ENCODE measurements at regions not wholly inside any gene's neighbourhood (a gene's known extent, or its start where the extent isn't known, plus 50 kb on each side); places are given as distances from the start of the nearest gene placed in this dataset.

- no peaks in the 10 kb centered on the region for H3K36me3 ChIP-seq (ENCODE audit: control insufficient read depth in 3 of 3, insufficient read depth in 3 of 3, low read length in 3 of 3)
- no peak overlapping the region for H3K9ac ChIP-seq (ENCODE audit: low read depth in 1 of 3, low read length in 3 of 3)
- peaks cover 0 to 4% (median 0%) of the 10 kb centered on the region in 3 donors for H3K4me1 ChIP-seq (ENCODE audit: control insufficient read depth in 3 of 3, insufficient read depth in 3 of 3, low read length in 3 of 3)
- H3K9me3 ChIP-seq (ENCODE audit: control insufficient read depth in 3 of 3, low read length in 3 of 3): no peaks in the 10 kb centered on the region
- H3K27me3 ChIP-seq (ENCODE audit: control insufficient read depth in 3 of 3, insufficient read depth in 3 of 3, low read length in 3 of 3): no peaks in the 10 kb centered on the region
- H3K4me3 ChIP-seq (ENCODE audit: low read length in 3 of 3): no peak overlapping the region
- no peak overlapping the region for H3K27ac ChIP-seq (ENCODE audit: low read depth, low read length)
These were observed 216.4 kb upstream of the P2RY1 start for GRCh38 chr3:152618529-152618928.

GRCh38 chr3:152619691-152620090 lies 215.2 kb upstream of the P2RY1 start:
- Histone ChIP-seq H3K27ac (ENCODE audit: low read depth, low read length) (no peak overlapping the region), H3K27me3 (ENCODE audit: control insufficient read depth in 3 of 3, insufficient read depth in 3 of 3, low read length in 3 of 3) (no peaks in the 10 kb centered on the region), H3K9me3 (ENCODE audit: control insufficient read depth in 3 of 3, low read length in 3 of 3) (no peaks in the 10 kb centered on the region), H3K4me3 (ENCODE audit: low read length in 3 of 3) (no peak overlapping the region), H3K36me3 (ENCODE audit: control insufficient read depth in 3 of 3, insufficient read depth in 3 of 3, low read length in 3 of 3) (no peaks in the 10 kb centered on the region), H3K4me1 (ENCODE audit: control insufficient read depth in 3 of 3, insufficient read depth in 3 of 3, low read length in 3 of 3) (peaks cover 0 to 4% (median 0%) of the 10 kb centered on the region in 3 donors), H3K9ac (ENCODE audit: low read depth in 1 of 3, low read length in 3 of 3) (no peak overlapping the region)

GRCh38 chr3:152620395-152620794 lies 214.5 kb upstream of the P2RY1 start:
- Histone ChIP-seq H3K27ac (ENCODE audit: low read depth, low read length) (no peak overlapping the region), H3K36me3 (ENCODE audit: control insufficient read depth in 3 of 3, insufficient read depth in 3 of 3, low read length in 3 of 3) (no peaks in the 10 kb centered on the region), H3K9ac (ENCODE audit: low read depth in 1 of 3, low read length in 3 of 3) (no peak overlapping the region), H3K4me3 (ENCODE audit: low read length in 3 of 3) (no peak overlapping the region), H3K27me3 (ENCODE audit: control insufficient read depth in 3 of 3, insufficient read depth in 3 of 3, low read length in 3 of 3) (no peaks in the 10 kb centered on the region), H3K4me1 (ENCODE audit: control insufficient read depth in 3 of 3, insufficient read depth in 3 of 3, low read length in 3 of 3) (peaks cover 0 to 4% (median 0%) of the 10 kb centered on the region in 3 donors), H3K9me3 (ENCODE audit: control insufficient read depth in 3 of 3, low read length in 3 of 3) (no peaks in the 10 kb centered on the region)

GRCh38 chr3:152621006-152621868 lies 213.7 kb upstream of the P2RY1 start:
- Histone ChIP-seq H3K4me3 (ENCODE audit: low read length in 3 of 3) (no peak overlapping the region), H3K4me1 (ENCODE audit: control insufficient read depth in 3 of 3, insufficient read depth in 3 of 3, low read length in 3 of 3) (peaks cover 0 to 4% (median 0%) of the 10 kb centered on the region in 3 donors), H3K36me3 (ENCODE audit: control insufficient read depth in 3 of 3, insufficient read depth in 3 of 3, low read length in 3 of 3) (no peaks in the 10 kb centered on the region), H3K9ac (ENCODE audit: low read depth in 1 of 3, low read length in 3 of 3) (no peak overlapping the region), H3K27me3 (ENCODE audit: control insufficient read depth in 3 of 3, insufficient read depth in 3 of 3, low read length in 3 of 3) (no peaks in the 10 kb centered on the region), H3K27ac (ENCODE audit: low read depth, low read length) (no peak overlapping the region), H3K9me3 (ENCODE audit: control insufficient read depth in 3 of 3, low read length in 3 of 3) (no peaks in the 10 kb centered on the region)

GRCh38 chr3:152621967-152622810 lies 212.7 kb upstream of the P2RY1 start:
- Histone ChIP-seq H3K9ac (ENCODE audit: low read depth in 1 of 3, low read length in 3 of 3) (no peak overlapping the region), H3K36me3 (ENCODE audit: control insufficient read depth in 3 of 3, insufficient read depth in 3 of 3, low read length in 3 of 3) (no peaks in the 10 kb centered on the region), H3K27me3 (ENCODE audit: control insufficient read depth in 3 of 3, insufficient read depth in 3 of 3, low read length in 3 of 3) (no peaks in the 10 kb centered on the region), H3K9me3 (ENCODE audit: control insufficient read depth in 3 of 3, low read length in 3 of 3) (no peaks in the 10 kb centered on the region), H3K4me3 (ENCODE audit: low read length in 3 of 3) (no peak overlapping the region), H3K4me1 (ENCODE audit: control insufficient read depth in 3 of 3, insufficient read depth in 3 of 3, low read length in 3 of 3) (peaks cover 0 to 4% (median 0%) of the 10 kb centered on the region in 3 donors), H3K27ac (ENCODE audit: low read depth, low read length) (no peak overlapping the region)

GRCh38 chr3:152622811-152623167 lies 212.1 kb upstream of the P2RY1 start:
- H3K4me1 ChIP-seq (ENCODE audit: control insufficient read depth in 3 of 3, insufficient read depth in 3 of 3, low read length in 3 of 3): peaks cover 0 to 4% (median 0%) of the 10 kb centered on the region in 3 donors
- H3K4me3 ChIP-seq (ENCODE audit: low read length in 3 of 3): no peak overlapping the region
- no peaks in the 10 kb centered on the region for H3K9me3 ChIP-seq (ENCODE audit: control insufficient read depth in 3 of 3, low read length in 3 of 3)
- no peak overlapping the region for H3K9ac ChIP-seq (ENCODE audit: low read depth in 1 of 3, low read length in 3 of 3)
- no peaks in the 10 kb centered on the region for H3K36me3 ChIP-seq (ENCODE audit: control insufficient read depth in 3 of 3, insufficient read depth in 3 of 3, low read length in 3 of 3)
- H3K27ac ChIP-seq (ENCODE audit: low read depth, low read length): no peak overlapping the region
- H3K27me3 ChIP-seq (ENCODE audit: control insufficient read depth in 3 of 3, insufficient read depth in 3 of 3, low read length in 3 of 3): no peaks in the 10 kb centered on the region

GRCh38 chr3:152623286-152623911 lies 211.5 kb upstream of the P2RY1 start:
- H3K4me3 ChIP-seq (ENCODE audit: low read length in 3 of 3): no peak overlapping the region
- H3K36me3 ChIP-seq (ENCODE audit: control insufficient read depth in 3 of 3, insufficient read depth in 3 of 3, low read length in 3 of 3): no peaks in the 10 kb centered on the region
- no peaks in the 10 kb centered on the region for H3K27me3 ChIP-seq (ENCODE audit: control insufficient read depth in 3 of 3, insufficient read depth in 3 of 3, low read length in 3 of 3)
- peaks cover 0 to 4% (median 0%) of the 10 kb centered on the region in 3 donors for H3K4me1 ChIP-seq (ENCODE audit: control insufficient read depth in 3 of 3, insufficient read depth in 3 of 3, low read length in 3 of 3)
- no peaks in the 10 kb centered on the region for H3K9me3 ChIP-seq (ENCODE audit: control insufficient read depth in 3 of 3, low read length in 3 of 3)
- no peak overlapping the region for H3K27ac ChIP-seq (ENCODE audit: low read depth, low read length)
- no peak overlapping the region for H3K9ac ChIP-seq (ENCODE audit: low read depth in 1 of 3, low read length in 3 of 3)

GRCh38 chr3:152626226-152626625 lies 208.7 kb upstream of the P2RY1 start:
- Histone ChIP-seq H3K27ac (ENCODE audit: low read depth, low read length) (no peak overlapping the region), H3K4me3 (ENCODE audit: low read length in 3 of 3) (no peak overlapping the region), H3K9ac (ENCODE audit: low read depth in 1 of 3, low read length in 3 of 3) (no peak overlapping the region), H3K4me1 (ENCODE audit: control insufficient read depth in 3 of 3, insufficient read depth in 3 of 3, low read length in 3 of 3) (peaks cover 0 to 4% (median 0%) of the 10 kb centered on the region in 3 donors), H3K36me3 (ENCODE audit: control insufficient read depth in 3 of 3, insufficient read depth in 3 of 3, low read length in 3 of 3) (no peaks in the 10 kb centered on the region), H3K9me3 (ENCODE audit: control insufficient read depth in 3 of 3, low read length in 3 of 3) (no peaks in the 10 kb centered on the region), H3K27me3 (ENCODE audit: control insufficient read depth in 3 of 3, insufficient read depth in 3 of 3, low read length in 3 of 3) (no peaks in the 10 kb centered on the region)

GRCh38 chr3:152628496-152628895 lies 206.4 kb upstream of the P2RY1 start:
- no peaks in the 10 kb centered on the region for H3K27me3 ChIP-seq (ENCODE audit: control insufficient read depth in 3 of 3, insufficient read depth in 3 of 3, low read length in 3 of 3)
- H3K36me3 ChIP-seq (ENCODE audit: control insufficient read depth in 3 of 3, insufficient read depth in 3 of 3, low read length in 3 of 3): no peaks in the 10 kb centered on the region
- H3K9ac ChIP-seq (ENCODE audit: low read depth in 1 of 3, low read length in 3 of 3): no peak overlapping the region
- no peak overlapping the region for H3K27ac ChIP-seq (ENCODE audit: low read depth, low read length)
- H3K4me1 ChIP-seq (ENCODE audit: control insufficient read depth in 3 of 3, insufficient read depth in 3 of 3, low read length in 3 of 3): no peaks in the 10 kb centered on the region
- H3K9me3 ChIP-seq (ENCODE audit: control insufficient read depth in 3 of 3, low read length in 3 of 3): no peaks in the 10 kb centered on the region
- H3K4me3 ChIP-seq (ENCODE audit: low read length in 3 of 3): no peak overlapping the region

Measured in skeletal muscle tissue (tissue), 3 donors.